Astrocyte (in vitro differentiated cells and primary cell): ENCODE measurements at regions not wholly inside any gene's neighbourhood (a gene's known extent, or its start where the extent isn't known, plus 50 kb on each side); places are given as distances from the start of the nearest gene placed in this dataset.

Source experiments
- EZH2 ChIP-seq: IDR thresholded peaks from 2 replicates; pipeline ENCODE4 v1.6.1; 2012; ENCODE audit warnings: mild to moderate bottlenecking, low read length, inconsistent platforms; ENCODE audit not compliant: insufficient read depth
- TF ChIP-seq, protein P1 (sequence below): IDR thresholded peaks from 2 replicates; pipeline ENCODE4 v1.5.1; 2011; ENCODE audit warnings: low read depth, mild to moderate bottlenecking, inconsistent platforms, low read length, moderate library complexity; ENCODE audit not compliant: insufficient read depth

DNA sequence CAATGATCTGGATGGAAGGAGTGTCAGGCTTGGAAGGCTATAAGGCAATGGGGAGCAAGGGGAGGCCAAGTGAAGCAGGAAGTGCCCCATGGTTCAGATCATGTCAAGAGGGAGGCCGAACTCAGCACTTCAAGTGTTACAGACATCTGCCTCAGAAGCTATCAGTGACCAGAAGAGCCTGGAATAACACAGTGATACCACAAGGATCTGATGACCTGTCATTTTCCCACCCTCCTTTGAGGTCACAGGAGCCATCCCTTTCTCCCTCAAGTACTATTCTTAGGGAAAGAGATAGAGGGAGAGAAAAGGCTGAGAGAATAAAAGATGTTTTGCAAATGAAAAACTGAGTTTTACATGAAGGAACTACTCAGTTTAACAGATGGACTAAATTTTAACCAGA is 454.8 kb downstream of the CSNK1G3 start:
- no peak for TF ChIP-seq EZH2
- TF ChIP-seq, protein P1, sequence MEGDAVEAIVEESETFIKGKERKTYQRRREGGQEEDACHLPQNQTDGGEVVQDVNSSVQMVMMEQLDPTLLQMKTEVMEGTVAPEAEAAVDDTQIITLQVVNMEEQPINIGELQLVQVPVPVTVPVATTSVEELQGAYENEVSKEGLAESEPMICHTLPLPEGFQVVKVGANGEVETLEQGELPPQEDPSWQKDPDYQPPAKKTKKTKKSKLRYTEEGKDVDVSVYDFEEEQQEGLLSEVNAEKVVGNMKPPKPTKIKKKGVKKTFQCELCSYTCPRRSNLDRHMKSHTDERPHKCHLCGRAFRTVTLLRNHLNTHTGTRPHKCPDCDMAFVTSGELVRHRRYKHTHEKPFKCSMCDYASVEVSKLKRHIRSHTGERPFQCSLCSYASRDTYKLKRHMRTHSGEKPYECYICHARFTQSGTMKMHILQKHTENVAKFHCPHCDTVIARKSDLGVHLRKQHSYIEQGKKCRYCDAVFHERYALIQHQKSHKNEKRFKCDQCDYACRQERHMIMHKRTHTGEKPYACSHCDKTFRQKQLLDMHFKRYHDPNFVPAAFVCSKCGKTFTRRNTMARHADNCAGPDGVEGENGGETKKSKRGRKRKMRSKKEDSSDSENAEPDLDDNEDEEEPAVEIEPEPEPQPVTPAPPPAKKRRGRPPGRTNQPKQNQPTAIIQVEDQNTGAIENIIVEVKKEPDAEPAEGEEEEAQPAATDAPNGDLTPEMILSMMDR = no peak
